DND-41 (cell line): ENCODE measurements at regions not wholly inside any gene's neighbourhood (a gene's known extent, or its start where the extent isn't known, plus 50 kb on each side); places are given as distances from the start of the nearest gene placed in this dataset.

Source experiments
- EZH2 ChIP-seq: IDR thresholded peaks from 3 replicates; pipeline ENCODE4 v1.6.1; 2012; ENCODE audit warnings: borderline replicate concordance, low read depth, mild to moderate bottlenecking, moderate library complexity, low read length, inconsistent platforms; ENCODE audit not compliant: severe bottlenecking
- TF ChIP-seq, protein P1 (sequence below): IDR thresholded peaks from 2 replicates; pipeline ENCODE4 v1.5.1; 2012; ENCODE audit warnings: borderline replicate concordance, low read length, moderate library complexity, mild to moderate bottlenecking; ENCODE audit not compliant: poor library complexity, severe bottlenecking; ENCODE audit errors: extremely low read depth

DNA sequence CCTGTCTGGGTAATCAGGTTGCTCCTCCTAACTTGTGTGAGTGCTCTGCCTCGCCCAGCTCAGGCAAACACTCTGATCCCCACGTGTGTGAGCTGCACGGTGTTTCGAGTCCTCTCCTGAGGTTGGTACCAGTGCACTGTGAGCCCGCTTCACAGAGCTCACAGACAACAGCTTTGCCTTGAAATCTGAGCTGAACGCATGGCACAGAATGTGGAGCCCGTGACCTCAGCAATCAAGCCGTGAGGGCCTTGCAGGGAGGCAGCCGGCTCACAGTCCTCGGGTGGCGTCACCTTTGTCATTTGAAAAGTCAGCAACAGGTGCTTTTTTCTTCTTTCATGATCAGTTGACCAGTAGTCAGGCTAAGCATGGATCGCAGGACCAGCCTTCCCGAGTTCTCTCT is 60.2 kb upstream of the ADGRA1 start:
- TF ChIP-seq, protein P1, sequence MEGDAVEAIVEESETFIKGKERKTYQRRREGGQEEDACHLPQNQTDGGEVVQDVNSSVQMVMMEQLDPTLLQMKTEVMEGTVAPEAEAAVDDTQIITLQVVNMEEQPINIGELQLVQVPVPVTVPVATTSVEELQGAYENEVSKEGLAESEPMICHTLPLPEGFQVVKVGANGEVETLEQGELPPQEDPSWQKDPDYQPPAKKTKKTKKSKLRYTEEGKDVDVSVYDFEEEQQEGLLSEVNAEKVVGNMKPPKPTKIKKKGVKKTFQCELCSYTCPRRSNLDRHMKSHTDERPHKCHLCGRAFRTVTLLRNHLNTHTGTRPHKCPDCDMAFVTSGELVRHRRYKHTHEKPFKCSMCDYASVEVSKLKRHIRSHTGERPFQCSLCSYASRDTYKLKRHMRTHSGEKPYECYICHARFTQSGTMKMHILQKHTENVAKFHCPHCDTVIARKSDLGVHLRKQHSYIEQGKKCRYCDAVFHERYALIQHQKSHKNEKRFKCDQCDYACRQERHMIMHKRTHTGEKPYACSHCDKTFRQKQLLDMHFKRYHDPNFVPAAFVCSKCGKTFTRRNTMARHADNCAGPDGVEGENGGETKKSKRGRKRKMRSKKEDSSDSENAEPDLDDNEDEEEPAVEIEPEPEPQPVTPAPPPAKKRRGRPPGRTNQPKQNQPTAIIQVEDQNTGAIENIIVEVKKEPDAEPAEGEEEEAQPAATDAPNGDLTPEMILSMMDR = no peak
- TF ChIP-seq EZH2 = no peak
